HEK293 (cell line): ENCODE measurements at regions not wholly inside any gene's neighbourhood (a gene's known extent, or its start where the extent isn't known, plus 50 kb on each side); places are given as distances from the start of the nearest gene placed in this dataset.

Source experiments
- YY1 ChIP-seq: fragments of 450-650 bp; formaldehyde crosslinking; IDR thresholded peaks from 2 replicates; pipeline ENCODE4 v1.5.1; 2018; ENCODE audit warnings: missing biosample characterization, missing genetic modification characterization
- ZNF423 ChIP-seq: fragments of 450-650 bp; formaldehyde crosslinking; IDR thresholded peaks from 2 replicates; pipeline ENCODE4 v1.5.1; 2016; ENCODE audit warnings: missing biosample characterization, missing genetic modification characterization
- ZNF449 ChIP-seq: fragments of 450-650 bp; formaldehyde crosslinking; IDR thresholded peaks from 2 replicates; pipeline ENCODE4 v1.5.1; 2017; ENCODE audit warnings: missing biosample characterization, mild to moderate bottlenecking, missing genetic modification characterization, moderate library complexity
- ZNF585B ChIP-seq: fragments of 450-650 bp; formaldehyde crosslinking; IDR thresholded peaks from 2 replicates; pipeline ENCODE4 v1.5.1; 2016; ENCODE audit warnings: missing biosample characterization, missing genetic modification characterization
- ZNF768 ChIP-seq: fragments of 450-650 bp; formaldehyde crosslinking; IDR thresholded peaks from 2 replicates; pipeline ENCODE4 v1.5.1; 2018; ENCODE audit warnings: missing biosample characterization, mild to moderate bottlenecking, missing genetic modification characterization

GRCh38 chr6:97501853-97502252 lies 218.8 kb upstream of the MMS22L start:
- no peak for TF ChIP-seq ZNF768 (tag by site-specific recombination)
- TF ChIP-seq YY1 (tag by site-specific recombination): no peak
- no peak for TF ChIP-seq ZNF423
- no peak for TF ChIP-seq ZNF585B (tag by site-specific recombination)
- TF ChIP-seq ZNF449 (tag by site-specific recombination): no peak
